Activated CD8-positive, alpha-beta memory T cell treated with anti-CD3 and anti-CD28 coated beads for 4 hours (primary cell): ENCODE measurements at regions not wholly inside any gene's neighbourhood (a gene's known extent, or its start where the extent isn't known, plus 50 kb on each side); places are given as distances from the start of the nearest gene placed in this dataset.
A peak's percentile ranks its signal among the peaks of the same experiment; 100 is the strongest.

Experiments used
- DNase-seq, 2 donors: peaks; one replicate each; pipeline ENCODE4 v3.0.0-alpha.2; 2020; ENCODE audit warnings: low read depth in 2 of 2

DNA sequence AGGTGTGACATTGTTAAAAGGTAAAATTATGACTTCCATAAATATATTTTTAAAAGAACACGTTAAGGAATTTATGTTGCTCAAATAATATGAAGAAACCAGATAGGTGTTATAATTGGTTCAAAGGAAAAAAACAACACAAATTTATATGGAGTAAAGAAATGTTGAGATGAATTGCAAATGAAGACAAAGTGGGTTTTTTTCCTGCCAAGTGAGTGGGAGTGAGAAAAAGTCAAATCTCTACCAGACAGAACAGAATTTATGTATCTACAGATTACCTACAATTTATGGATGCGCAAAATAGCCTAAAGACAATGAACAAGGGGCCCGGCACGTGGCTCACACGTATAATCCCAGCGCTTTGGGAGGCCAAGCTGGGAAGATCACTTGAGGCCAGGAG is 159.7 kb upstream of the SLC1A4 start:
- DNase-seq, result no peak

DNA sequence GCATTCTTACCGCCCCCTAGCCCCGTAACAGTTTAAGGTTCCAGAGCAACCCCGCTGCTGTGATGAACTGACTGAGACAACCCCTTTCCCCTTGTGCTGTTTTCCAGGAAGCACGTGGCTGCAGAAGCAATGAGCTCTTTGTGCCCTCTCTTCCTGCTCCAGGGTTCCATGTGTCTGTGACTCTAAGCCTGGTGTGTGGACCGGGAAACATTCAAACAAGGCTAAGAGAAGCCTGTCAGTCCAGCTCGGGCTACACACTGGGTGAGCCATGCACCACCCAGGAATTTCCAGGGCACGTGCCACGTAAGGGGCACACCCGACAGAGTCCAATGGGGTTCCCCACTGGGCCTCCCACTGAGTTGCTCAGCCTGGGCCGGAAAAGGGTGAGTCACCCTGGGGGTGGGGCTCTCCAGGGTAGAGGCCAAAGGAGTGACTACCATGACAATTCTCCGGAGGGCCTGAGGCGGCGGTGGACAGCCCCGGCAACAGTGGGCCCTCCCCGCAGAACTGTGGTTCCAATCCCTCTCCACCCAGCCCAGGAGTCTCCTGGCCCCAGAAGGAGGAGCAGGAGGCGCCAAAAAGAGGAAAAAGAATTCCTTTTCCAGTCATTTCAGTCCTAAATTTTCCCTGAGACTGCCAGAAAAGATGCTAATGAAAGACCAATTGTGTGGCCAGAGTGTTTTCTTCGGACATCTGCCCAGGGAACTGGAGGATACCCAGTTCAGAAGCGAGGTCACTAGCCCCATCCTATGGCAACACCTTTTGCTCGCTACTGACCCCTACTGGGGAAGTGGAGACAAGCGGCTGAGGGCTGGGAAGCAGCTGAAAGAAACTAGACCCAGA is 157.8 kb upstream of the SLC1A4 start:
- DNase-seq, result peak; percentile 72

DNA sequence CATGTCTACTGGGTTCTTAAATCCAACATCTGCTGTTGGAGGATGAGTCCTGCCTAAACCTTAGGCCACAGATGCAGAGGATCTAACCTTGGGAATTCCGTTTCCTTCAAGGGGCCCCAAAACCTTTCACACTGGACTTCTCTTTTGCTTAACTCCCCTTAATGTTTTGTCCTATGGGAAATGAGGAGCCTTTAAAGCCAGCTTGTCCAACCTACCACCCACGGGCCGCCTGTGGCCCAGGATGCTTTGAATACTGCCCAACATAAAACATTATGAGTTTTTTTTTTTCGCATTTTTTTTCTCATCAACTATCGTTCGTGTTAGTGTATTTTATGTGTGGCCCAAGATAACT is 157.2 kb upstream of the SLC1A4 start:
- DNase-seq, result no peak

DNA sequence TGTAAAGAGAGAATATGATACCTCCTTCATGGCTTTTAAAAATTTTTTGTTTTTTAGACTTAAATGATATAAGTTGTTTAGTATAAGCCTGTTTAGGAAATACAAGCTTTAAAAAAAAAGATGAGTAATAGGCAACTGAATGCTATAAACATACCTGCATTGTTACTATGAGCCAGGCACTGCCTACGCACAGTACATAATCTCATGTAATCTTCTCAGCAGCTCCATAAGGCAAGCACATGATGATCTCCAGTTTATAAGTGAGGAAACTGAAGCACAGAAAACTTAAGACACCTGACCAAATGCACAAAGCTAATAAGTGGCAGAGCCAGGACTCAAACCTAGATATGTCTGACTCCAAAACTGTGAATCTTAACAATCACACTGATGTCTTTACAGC is 156.3 kb upstream of the SLC1A4 start:
- DNase-seq, result no peak

DNA sequence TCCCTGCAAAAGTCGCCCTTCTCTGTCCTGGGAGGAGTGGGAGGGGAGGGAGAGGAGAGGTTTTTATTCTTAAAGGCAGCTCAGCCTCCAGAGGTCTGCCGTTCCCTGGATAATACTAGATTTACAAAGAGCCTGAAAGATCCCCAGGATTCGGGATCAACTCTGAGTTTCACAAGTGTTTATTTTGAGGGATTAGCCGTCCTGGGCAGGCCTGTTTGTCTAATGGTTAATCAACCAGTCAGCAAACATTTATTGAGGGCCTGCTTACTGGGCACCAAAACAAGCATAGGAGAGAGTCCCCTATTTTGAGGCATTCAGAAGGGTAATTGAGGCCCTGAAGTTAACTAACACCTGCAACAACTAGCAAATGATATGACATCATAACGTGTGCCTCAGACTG is 152.6 kb upstream of the SLC1A4 start:
- no peak for DNase-seq

DNA sequence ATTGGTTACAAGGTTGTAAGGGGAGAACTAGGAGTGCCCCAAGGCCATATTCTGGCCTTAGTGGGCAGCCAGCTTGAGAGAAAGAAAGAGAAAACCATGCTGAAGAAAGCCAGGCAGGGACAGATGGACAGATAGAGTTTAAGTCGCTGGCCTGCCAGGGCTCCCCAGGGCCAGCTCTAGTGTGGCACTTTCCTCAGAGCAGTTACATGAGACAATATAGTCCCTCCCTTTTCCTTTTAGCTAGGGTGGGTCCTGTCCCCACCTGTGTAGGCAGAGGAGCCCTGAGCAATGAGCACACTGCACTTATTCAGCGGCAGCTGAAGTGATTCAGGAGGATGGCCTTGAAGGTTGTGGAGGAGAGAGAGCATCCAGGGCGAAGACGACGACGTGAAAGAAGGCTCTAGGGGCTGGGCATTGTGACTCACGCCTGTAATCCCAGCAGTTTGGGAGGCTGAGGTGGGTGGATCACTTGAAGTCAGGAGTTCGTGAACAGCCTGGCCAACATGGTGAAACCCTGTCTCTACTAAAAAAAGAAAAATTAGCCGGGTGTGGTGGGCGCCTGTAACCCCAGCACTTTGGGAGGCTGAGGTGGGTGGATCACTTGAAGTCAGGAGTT is 152.0 kb upstream of the SLC1A4 start:
- DNase-seq, result no peak

DNA sequence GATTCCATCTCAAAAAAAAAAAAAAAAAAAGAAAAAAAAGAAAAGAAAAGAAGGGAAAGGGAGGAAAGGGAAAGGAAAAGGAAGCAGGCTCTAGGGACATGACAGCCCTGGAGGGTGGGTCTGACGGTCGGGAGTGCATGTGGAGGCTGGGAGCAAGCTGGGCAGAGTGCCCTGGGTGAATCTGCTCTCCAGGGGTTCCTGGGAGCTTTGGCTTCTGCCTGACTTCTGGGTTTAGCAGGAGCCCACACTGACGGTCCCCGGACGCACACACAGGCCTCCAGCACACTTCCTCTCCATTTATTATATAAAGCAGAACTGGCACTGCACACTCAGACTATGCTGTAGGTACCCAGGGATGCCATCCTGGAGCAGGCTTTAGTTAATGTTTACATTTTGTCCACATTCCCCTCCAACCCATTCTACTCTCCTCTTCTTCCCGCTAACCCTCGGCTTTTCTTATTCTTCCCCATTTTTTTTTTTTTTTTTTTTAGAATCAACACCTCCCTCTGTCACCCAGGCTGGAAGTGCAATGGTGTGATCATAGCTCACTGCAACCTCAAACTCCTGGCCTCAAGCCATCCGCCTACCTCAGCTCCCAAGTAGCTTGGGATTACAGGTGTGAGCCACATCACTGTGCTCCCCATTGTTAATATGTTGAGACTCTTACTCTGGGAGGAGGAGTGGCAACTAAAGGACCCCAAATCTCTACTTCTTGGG is 151.1 kb upstream of the SLC1A4 start:
- no peak for DNase-seq

DNA sequence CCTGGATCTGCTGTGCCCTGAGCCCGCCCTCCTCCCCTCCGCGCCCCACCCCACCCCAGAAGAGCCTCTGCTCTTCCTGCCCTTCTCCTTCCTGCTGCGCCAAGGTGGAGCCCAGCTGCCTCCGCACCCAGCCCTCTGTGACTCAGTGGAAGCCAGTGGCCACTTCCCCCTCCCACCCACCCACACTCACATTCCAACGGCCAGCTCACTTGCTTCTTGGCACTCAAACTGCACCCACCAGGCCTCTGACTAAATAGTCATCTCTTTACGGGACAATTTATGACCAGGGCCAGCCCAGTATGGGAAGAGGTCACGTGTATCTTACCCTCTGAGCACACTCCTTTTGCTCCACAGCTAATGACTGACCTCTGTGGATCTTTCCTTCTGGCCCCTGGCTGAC is 150.4 kb upstream of the SLC1A4 start:
- no peak for DNase-seq

DNA sequence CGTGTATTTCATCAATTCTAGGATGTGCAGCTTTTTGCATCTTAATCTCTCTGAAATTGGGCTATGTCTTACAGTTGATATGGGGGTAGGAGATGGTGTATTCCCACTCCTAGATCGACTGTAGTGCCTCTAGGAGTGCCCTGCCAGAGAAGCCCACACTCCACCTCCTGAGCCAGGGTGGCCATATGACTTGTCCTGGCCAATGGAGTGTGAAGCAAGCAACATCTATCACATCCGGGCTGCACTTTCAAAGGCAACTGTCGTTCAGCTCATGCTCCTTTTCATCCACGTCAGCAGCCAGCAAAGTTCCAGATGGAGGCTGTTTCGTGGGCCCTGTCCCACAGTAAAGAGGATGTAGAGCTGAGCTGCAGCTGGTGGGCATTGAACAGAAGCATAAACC is 149.4 kb upstream of the SLC1A4 start:
- DNase-seq, result no peak

DNA sequence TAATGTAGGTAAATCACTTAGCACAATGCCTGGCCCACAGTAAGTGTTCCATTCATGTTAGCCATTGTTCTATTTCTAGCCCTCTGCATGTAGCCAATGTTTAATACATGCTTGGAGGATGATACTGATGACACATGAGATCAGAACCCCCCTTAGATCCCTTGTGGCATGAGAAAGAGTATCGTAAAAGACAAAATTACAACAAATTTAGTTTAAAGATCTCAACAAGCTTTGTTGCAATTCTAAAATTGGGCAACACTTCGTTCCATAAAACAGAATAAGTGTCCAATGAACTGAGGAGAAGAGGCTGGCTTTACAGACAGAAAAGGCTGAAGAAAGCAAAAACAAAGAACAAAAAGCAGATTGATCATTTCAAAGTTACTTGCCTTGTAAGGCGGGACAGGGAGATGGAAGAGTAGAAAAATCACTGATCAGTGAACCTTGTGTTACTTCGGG is 148.7 kb upstream of the SLC1A4 start:
- DNase-seq, result no peak

DNA sequence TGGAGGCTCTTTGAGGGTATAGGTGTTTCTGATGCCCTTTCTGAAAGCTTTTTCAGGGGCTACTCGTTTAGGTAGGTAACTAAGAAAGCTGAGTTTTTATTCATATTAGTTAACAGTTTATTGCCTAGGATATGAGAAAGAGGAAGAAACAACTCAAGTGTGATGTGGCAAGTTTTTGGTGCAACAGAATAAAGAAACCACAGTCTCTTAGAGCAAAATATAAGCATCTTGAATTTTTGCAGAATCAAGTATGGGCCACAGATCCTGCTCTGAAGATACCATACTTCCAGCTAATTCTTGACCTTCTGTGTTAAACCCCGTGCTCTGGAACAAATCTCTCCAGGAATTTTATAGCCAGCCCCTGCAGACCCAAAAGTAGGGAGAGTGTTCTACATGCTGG is 147.7 kb upstream of the SLC1A4 start:
- no peak for DNase-seq

DNA sequence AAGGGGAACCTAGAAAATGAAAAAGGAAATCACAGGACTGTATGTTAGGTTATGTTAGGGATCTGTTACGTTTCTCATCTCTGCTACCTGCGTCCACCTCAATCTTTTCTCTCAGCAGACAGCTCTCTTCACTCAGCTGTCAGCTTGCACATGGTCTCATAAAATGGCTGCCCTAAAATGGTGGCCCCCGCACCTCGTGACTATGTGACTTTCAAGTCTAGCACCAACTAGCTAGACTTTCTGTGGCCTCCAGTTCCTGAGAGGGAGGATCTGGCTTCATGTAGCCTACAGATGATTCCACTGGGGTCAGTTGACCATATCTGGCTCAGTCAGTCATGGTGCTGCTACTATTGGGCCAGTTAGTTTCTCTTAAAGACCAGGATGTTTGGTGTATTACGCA is 147.2 kb upstream of the SLC1A4 start:
- DNase-seq, result no peak

DNA sequence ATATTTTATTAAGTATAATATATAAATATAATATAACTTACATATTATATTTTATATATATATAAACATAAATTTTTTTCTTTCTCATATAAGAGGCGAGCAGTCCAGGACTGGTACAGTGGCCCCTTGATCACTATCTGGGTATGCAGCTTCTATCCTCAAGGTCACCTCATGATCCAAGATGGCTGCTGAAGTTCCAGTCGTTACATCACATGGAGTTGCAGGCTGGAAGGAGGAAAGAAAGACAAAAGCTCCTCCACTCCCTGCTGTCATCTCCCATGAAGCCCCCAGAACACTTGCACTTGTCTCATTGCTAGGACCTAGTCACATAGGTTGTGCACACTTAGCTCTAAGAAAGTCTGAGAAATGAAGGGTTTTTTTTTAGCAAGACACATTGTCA is 145.1 kb upstream of the SLC1A4 start:
- DNase-seq, result no peak

DNA sequence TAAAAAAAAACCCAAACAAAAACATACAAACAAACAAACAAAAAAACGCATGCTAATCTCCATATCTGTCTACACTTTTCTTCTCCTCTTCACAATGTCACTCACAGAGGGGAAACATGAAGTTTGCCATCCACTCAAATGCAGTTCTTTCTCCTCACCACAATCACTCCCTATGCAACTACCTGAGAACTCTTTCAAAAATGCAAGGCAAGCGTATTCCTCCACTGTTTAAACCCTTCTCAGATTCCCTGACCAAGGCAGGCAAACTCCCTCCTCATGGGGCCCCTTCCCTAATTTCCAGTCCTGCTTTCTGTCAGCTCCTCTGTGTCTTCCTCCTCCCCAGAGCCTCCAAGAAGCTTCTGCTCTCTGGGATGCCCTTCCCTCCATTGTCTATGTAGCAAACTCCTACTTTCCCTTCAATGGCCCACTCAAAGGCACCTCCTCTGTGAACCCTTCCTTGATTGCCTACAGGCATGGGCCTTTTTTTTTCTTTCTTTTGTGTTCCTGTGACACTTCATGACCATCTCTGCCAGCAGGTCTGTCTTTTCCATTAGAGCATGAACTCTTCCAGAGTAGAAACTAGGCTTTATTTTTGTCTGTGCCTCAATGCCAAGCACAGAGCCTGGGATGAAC is 143.8 kb upstream of the SLC1A4 start:
- no peak for DNase-seq

DNA sequence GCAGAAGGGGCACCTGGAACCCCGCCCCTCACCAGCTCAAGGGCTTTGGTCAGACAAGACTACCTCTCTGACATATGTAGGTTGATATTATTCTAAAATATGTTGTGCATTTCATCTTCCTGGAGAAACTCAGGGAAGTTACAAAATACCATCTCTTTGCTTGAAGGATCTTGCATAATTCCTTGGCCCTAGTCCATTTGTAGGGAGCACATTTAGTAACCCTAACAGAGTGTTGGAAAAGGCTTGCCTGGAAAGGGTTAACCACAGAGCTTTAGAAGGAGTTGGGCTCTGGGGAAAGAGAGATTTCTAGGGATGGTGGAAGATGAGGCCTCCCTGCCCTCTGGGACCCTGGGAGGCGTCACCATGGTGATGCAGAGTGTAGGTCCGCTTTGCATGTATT is 143.0 kb upstream of the SLC1A4 start:
- no peak for DNase-seq

DNA sequence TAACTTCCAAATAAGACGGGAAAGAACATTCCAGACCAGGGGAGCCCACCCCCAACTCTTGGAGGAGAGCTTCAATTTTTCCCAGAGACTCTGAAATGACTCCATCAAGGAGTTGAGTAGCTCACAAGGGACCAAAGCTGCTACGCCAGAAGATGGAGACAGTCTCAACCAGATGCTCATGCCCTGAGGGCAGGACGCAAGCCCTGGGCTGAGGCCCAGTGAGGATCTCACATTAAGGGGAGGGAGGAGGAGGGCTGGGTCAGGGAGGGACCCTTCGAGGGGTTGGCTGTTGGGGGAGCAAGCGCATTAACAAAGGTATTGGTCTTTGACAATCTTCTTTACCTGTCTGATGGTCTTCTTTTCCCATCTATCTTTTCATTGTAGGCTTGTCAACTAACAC is 141.3 kb upstream of the SLC1A4 start:
- no peak for DNase-seq

DNA sequence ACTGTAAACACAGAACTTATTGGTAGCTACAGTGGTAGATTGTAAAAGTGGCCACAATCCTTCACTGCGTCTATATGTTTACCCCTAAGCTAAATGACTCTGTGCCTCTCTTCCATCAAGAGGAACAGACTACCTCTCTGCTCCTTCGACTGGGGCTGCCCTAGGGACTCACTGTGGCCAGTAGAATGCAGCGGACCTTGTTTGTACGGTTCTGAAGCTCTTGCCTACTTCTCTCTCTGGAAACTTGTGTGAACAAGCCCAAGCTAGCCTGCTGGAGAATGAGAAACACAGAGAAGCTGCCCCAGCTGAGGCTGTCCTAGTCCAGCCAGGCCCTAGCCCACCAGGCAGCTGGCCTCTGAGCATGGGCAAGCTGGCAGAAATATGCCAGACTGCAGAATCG is 140.8 kb upstream of the SLC1A4 start:
- no peak for DNase-seq

DNA sequence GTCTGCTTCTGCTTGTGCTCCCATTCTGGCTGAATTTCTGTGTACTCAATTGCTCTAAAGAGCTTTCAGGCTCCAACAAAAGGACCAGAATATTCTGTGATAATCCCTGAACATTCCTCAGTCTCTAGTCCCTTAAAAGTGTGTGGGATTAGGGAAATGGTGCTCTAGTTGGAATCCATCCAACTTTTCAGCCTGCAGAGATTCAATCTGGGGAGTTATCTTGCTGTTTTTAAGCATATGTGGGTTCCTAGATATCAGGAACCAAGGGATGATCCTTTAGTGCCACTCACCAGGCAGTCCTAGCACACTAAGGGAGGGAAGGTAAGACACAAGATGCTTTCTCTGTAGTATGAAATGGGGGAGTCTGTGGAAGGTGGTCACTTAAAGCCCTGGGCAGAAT is 140.3 kb upstream of the SLC1A4 start:
- DNase-seq, result no peak

DNA sequence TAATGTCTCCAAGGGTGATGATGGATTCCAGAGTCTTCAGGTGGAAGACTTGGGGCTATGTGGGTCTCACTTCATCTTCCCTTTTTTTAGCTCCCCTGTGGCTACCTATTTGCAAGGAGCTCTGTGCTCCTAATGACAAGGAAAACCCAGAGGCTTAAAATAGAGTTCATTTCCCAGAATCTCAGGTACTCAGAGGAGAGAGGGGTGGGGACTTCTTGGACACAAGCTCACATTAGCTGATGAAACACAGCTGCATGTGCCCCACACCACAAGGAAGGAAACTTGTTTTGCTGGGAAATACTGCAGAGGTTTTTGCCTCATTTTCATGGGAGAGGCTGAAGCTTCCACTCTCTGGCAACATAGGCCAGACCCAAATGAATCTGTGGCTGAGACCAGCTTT is 138.6 kb upstream of the SLC1A4 start:
- DNase-seq, result no peak

DNA sequence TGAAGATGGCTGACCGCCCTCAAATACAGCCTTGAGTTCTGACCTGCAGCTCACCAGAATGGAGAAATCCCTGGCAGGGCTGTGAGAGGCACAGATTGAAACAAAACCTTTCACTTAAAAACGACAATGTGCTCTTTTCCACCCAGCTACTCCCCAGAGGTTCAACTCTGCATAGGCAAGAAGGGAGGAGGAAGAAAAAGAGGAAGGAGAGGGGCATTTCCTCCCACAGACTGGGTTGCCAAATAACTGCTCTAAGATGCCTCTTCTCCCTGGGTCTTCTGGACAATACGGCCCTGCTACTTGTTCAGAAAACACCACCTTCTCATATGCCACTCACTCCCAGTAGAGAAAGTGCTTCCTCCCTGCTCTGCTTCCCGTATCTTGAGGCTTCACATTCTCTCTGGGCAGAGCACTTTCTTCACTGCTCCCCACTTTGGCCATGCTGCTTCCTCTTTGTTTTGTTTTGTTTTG is 136.4 kb upstream of the SLC1A4 start:
- DNase-seq, result no peak

DNA sequence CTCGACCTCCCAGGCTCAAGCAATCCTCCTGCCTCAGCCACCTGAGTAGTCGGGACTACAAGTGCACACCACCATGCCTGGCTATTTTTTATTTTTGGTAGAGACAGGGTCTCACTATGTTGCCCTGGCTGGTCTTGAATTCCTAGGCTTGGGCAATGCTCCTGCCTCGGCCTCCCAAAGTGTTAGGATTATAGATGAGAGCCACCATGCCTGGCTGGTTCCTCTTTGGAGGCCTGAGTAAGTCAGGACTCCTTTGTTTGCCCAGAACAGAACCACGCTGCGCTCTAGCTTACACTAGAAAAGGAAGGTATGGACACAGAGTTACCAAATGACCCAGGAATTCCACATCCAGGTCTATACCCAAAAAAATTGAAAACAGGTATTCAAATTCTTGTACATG is 135.9 kb upstream of the SLC1A4 start:
- DNase-seq, result no peak

DNA sequence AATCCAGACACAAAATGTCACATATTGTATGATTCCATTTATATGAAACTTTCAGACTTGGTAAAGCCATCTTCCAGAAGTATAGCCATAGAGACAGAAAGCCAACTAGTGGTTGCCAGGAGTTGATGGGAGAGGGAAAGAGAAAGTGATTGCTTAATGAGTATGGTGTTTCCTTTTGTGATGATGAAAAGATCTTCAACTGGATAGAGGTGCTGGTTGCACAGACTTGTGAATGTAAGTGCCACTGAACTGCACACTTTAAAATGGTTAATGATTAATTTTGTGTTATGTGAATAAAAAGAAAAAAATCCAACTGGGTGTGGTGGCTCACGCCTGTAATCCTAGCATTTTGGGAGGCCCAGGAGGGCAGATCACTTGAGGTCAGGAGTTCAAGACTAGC is 135.3 kb upstream of the SLC1A4 start:
- no peak for DNase-seq
